Uterus (tissue), 3 donors: ENCODE measurements at regions not wholly inside any gene's neighbourhood (a gene's known extent, or its start where the extent isn't known, plus 50 kb on each side); places are given as distances from the start of the nearest gene placed in this dataset.

Source experiments
- DNase-seq, 2 donors: peaks; one replicate each; pipeline ENCODE4 v3.0.0-alpha.2; 2019 to 2020
- H3K27ac ChIP-seq, 2 donors: fragments of 200-600 bp; sonication (generic); 1 replicate in 1 of 2; 2 replicates in 1 of 2; pipeline ENCODE4 v1.5.1; 2016 to 2018
- H3K27me3 ChIP-seq, 2 donors: fragments of 200-600 bp; sonication (generic); one replicate each; pipeline ENCODE4 v1.5.1; 2018 to 2019; ENCODE audit warnings: control low read depth in 1 of 2
- H3K36me3 ChIP-seq, 2 donors: fragments of 200-600 bp; sonication (generic); one replicate each; pipeline ENCODE4 v1.5.1; 2019; ENCODE audit warnings: control low read depth in 1 of 2
- H3K4me1 ChIP-seq, 2 donors: fragments of 200-600 bp; sonication (generic); one replicate each; pipeline ENCODE4 v1.5.1; 2018 to 2019; ENCODE audit warnings: control low read depth in 1 of 2
- H3K4me3 ChIP-seq, 2 donors: fragments of 200-600 bp; sonication (generic); 1 replicate in 1 of 2; 2 replicates in 1 of 2; pipeline ENCODE4 v1.5.1; 2018 to 2019; ENCODE audit warnings: mild to moderate bottlenecking in 1 of 2
- H3K9me3 ChIP-seq, 2 donors: fragments of 200-600 bp; sonication (generic); one replicate each; pipeline ENCODE4 v1.5.1; 2019; ENCODE audit warnings: control low read depth in 1 of 2
- CTCF ChIP-seq, 4 experiments: fragments of 200-600 bp in 2 of 4; fragments of 450-650 bp in 2 of 4; sonication (generic) in 2 of 4; IDR thresholded peaks; one replicate each; pipeline ENCODE4 v1.5.1; 2016 to 2019; ENCODE audit warnings: antibody characterized with exemption in 4 of 4, mild to moderate bottlenecking in 2 of 4, moderate library complexity in 1 of 4
- POLR2A ChIP-seq, 2 donors: fragments of 450-650 bp; IDR thresholded peaks; one replicate each; pipeline ENCODE4 v1.6.1; 2016; ENCODE audit warnings: antibody characterized with exemption in 2 of 2, mild to moderate bottlenecking in 1 of 2, moderate library complexity in 1 of 2
- intact Hi-C: fragments of 100-400 bp; cut with DNase I; formaldehyde crosslinking; loops from one replicate; pipeline ENCODE4 v1.15.1; 2023; ENCODE audit warnings: low total_unique reads
- donor health status: DM: yes; HTN: yes; CAD: no.

- intact Hi-C loops: no loop called here
Observed at GRCh38 chr5:155906046-155906445, 420.9 kb upstream of the SGCD start.

GRCh38 chr5:155908543-155908942 lies 418.4 kb upstream of the SGCD start:
- TF ChIP-seq CTCF (IDR thresholded peaks at IDR 0.05) (no peak), POLR2A (IDR thresholded peaks at IDR 0.05) (no peak)
- intact Hi-C loops: no loop called here
- Histone ChIP-seq H3K9me3 (no peaks in the 10 kb centered on the region), H3K27me3 (no peaks in the 10 kb centered on the region), H3K36me3 (no peaks in the 10 kb centered on the region), H3K4me1 (no peaks in the 10 kb centered on the region), H3K4me3 (no peak overlapping the region), H3K27ac (no peak overlapping the region)
- DNase-seq: no peak

More at GRCh38 chr5:155906046-155906445, 420.9 kb upstream of the SGCD start:
- H3K36me3 ChIP-seq: no peaks in the 10 kb centered on the region
- H3K4me3 ChIP-seq: no peak overlapping the region
- no peaks in the 10 kb centered on the region for H3K9me3 ChIP-seq
- DNase-seq: no peak
- H3K27ac ChIP-seq: no peak overlapping the region
- no peaks in the 10 kb centered on the region for H3K4me1 ChIP-seq
- no peaks in the 10 kb centered on the region for H3K27me3 ChIP-seq
- TF ChIP-seq CTCF (IDR thresholded peaks at IDR 0.05) (no peak), POLR2A (IDR thresholded peaks at IDR 0.05) (no peak)

GRCh38 chr5:155912291-155912690 lies 414.7 kb upstream of the SGCD start:
- Histone ChIP-seq H3K27ac (no peak overlapping the region), H3K4me3 (no peak overlapping the region), H3K9me3 (no peaks in the 10 kb centered on the region), H3K4me1 (no peaks in the 10 kb centered on the region), H3K27me3 (no peaks in the 10 kb centered on the region), H3K36me3 (no peaks in the 10 kb centered on the region)
- intact Hi-C loops: no loop called here
- TF ChIP-seq POLR2A (IDR thresholded peaks at IDR 0.05) (no peak), CTCF (IDR thresholded peaks at IDR 0.05) (no peak)
- DNase-seq: no peak

- Histone ChIP-seq H3K27me3 (no peaks in the 10 kb centered on the region), H3K36me3 (no peaks in the 10 kb centered on the region), H3K4me1 (no peaks in the 10 kb centered on the region), H3K27ac (no peak overlapping the region), H3K4me3 (no peak overlapping the region), H3K9me3 (no peaks in the 10 kb centered on the region)
- intact Hi-C loops: no loop called here
- DNase-seq: no peak
- TF ChIP-seq POLR2A (IDR thresholded peaks at IDR 0.05): no peak
- TF ChIP-seq CTCF (IDR thresholded peaks at IDR 0.05): no peak
Observed at GRCh38 chr5:155914766-155915165, 412.2 kb upstream of the SGCD start.

- no peaks in the 10 kb centered on the region for H3K36me3 ChIP-seq
- TF ChIP-seq POLR2A (IDR thresholded peaks at IDR 0.05) (no peak), CTCF (IDR thresholded peaks at IDR 0.05) (no peak)
- H3K27me3 ChIP-seq: no peaks in the 10 kb centered on the region
- no peak for DNase-seq
- H3K9me3 ChIP-seq: no peaks in the 10 kb centered on the region
- no peak overlapping the region for H3K4me3 ChIP-seq
- H3K27ac ChIP-seq: no peak overlapping the region
- no peaks in the 10 kb centered on the region for H3K4me1 ChIP-seq
- intact Hi-C loops: no loop called here
Observed at GRCh38 chr5:155915601-155916000, 411.4 kb upstream of the SGCD start.
